Glomerular visceral epithelial cell (primary cell): ENCODE measurements at regions not wholly inside any gene's neighbourhood (a gene's known extent, or its start where the extent isn't known, plus 50 kb on each side); places are given as distances from the start of the nearest gene placed in this dataset.

Experiments used
- DNase-seq: peaks from one replicate; pipeline ENCODE4 v3.0.0-alpha.2; 2016; ENCODE audit errors: extremely low spot score

DNA sequence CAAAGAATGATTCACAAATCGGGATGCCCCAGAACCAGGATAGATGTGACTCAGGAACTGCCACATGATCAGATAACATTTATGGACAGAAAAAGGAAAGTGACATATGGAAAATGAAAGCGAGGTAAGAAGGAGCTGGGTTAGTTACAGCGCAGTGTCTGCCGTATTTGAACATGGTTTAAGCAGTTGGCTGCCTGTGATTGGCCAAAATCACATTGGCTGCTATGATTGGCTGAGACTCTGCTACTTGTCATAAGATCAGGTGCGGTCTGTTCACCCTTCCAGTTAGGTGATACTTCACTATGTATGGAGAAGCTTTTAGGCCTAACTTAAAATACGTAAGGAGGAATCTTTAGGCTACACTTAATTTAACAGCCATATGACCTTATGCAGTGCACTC is 322.7 kb upstream of the HAND2 start:
- DNase-seq, result no peak

DNA sequence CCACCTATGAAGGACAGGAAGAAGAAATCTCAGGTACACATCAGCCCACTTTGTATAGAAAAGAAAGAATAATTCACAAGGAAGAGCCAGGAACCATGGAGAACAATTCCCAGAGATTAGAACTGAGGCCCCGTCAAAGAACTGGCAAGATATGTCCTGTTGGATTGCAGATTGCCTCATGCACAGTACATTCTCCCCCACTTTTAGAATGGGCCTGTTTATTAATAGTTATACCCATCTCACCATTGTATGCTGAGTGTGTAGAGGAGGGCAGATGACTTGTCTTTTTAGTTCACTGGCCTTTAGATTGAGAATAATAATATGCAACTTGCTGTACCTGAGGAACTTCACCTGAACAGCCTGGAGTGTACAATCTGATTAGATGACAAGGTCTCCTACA is 315.6 kb upstream of the HAND2 start:
- DNase-seq, result no peak

DNA sequence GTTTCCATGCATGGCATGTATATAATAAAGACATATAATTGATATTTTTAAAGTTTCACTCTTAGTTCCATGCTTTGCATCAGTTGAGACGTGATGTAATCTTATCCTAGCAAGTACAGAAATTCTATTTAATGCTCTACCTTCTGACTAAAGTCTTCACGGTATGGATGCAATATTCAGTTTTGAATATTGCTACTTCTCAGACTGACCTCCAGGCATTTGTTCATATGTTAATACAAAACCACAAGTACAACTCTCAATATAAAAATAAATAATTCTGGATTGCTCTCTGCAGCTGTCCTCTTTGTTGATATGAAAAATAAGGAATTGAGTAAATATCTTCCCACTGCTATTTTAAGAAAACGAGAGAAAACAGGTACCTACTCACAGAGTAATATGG is 309.8 kb upstream of the HAND2 start:
- no peak for DNase-seq

DNA sequence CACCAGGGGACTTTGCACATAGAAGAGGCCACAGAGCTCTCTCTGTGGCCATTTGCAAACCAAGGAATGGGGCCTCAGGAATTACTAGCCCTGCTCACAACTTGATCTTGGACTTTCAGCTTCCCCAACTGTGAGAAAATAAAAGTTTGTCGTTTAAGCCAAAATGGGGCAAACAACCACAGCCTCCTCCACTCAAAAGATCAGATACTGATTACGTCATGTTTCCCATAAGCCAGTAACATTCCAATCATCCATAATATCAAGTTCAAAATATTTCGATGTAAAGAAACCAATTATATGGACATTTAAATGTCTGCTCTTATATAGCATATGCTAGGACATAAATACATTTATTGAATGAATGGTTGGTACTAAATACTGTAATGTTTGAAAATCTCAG is 307.5 kb upstream of the HAND2 start:
- no peak for DNase-seq

DNA sequence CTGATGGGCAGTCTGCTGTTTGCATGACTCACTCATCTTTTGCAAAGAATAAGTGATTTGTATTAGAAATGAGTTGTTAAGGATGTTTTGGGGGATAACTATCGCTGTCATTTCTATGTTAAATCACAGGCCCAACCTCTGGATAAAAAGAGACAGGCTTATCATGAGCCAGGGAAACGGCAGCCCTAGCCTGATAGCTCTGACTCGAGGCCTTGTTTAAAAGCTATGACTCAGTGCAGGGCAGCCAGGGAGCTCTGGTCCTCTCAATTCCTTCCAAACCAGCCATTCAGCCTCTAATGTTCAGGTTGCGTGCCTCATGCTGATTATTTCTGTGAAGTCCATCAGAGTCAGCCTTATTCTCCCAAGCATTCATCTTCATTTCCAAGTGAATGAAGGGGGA is 305.9 kb upstream of the HAND2 start:
- DNase-seq, result peak; percentile 13

DNA sequence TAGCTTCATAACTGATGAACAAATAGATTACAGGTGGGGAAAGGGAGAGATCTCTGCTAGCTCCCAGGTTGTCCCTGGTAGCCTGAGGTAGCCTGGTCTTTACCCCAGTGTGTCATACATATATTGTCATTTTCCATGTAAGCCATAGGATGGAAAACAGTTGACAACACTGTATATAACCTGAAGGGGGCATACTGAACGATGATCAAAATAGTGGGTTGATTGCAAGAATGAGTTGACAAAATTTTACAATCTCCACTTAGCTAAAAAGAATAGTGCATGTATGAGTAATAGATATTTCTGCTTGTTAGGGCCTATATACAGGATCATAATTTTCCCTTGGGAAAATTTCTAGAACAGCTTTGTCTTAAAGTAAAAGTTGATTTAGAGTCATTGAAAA is 304.1 kb upstream of the HAND2 start:
- no peak for DNase-seq

DNA sequence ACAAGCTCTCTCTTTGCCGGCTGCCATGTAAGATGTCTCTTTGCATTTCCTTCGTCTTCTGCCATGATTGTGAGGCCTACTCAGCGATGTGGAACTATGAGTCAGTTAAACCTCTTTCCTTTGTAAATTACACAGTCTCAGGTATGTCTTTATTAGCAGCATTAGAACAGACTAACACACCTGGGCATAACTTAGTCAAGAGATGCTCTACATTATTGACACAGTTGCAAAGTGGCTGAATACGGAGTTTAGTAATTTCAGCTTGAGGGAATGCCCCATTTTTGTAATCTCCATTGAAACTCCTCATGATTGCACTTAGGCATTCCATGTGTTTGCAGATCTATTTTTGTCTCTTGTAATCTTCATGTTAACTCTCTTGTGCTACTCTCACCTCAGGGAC is 299.5 kb upstream of the HAND2 start:
- no peak for DNase-seq

DNA sequence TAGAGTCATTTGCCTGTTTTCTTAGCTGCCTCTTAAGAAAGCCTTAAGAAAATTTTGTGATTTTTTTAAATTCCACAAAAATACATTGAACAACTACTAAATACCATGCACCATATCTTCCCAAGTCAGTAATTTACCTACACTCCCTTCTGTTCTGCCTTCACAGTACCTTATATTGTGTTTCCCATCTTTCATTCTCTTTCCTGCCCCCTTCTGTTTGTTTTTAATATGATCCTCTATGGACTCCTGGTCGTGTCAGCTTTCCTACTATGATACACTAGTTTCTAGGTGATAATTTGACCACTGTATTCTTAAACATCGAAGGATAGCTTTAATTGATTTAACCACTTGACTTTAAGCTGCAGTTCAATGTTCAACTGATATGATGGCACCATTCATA is 297.7 kb upstream of the HAND2 start:
- no peak for DNase-seq

DNA sequence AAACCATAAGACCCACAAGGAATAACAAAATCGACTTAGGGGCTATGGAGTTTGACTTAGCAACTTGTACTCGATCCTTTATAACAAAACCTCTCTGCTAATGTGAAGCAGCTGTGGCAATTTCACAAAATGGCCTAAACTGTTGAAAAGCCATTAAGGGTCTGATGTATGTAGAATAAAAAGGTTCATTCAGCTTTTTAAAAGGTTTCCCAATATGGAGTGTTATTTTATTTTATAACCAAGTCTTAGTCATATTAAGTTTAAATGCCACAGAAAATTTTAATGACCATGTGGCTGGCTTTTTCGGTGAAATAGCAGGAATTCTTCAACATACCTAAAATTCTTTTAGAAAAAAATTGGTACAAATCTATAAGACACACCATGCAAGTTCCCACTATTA is 291.8 kb upstream of the HAND2 start:
- no peak for DNase-seq

DNA sequence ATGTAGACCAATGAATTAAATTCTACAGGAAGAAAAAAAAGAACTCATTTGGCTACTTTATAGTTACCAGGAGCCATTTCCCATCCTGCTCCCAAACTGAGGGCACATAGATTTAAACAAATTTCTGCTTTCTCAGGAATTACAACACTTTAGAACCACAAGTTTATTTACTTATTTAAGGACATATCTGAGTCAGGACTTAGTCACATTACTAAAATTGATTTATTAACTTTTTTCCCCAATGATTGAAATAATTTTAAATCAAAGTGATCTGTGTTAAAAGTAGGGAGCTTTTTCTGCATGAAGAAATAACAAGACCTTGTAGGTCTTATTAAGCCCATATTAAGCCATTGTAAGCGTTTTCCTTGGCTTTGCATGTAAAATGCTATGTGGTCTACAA is 291.0 kb upstream of the HAND2 start:
- DNase-seq, result no peak

DNA sequence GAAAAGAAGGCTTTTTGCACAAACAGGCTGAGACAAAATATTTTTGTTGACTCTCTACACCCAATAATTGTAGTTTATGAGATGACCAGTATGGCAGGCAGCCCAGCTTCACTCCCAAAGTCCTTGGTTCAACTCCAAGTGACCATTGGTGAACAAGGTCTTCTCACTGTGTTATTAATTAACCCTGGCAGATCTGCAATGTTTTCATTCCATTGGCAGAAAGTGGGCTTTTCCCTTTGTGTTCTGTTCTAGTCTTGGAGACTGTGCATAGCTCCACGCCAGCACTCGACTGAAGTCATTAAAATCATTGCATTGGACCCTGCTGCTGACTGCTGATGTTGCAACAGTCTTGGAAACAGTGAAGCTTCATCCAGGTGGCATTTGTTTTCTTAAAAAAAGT is 277.3 kb upstream of the HAND2 start:
- no peak for DNase-seq

DNA sequence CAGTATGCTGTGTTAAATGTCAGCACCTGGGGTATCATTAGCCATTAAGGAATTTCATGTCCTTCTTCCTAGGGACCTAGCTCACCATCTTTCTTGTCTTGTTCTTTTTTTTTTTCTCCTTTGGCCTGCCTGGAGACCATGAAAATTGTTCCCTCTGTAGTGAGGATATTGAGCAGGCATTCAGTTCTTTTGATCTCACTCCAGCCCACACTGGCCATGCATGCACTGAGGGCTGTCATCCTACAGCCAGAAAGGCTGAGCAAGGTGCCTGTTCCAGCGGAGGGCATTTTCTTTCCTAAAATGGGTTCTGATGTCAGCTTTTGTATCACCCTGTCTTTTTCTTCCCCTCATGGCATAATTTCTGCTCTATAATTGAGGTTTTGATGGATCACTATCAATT is 275.9 kb upstream of the HAND2 start:
- no peak for DNase-seq

DNA sequence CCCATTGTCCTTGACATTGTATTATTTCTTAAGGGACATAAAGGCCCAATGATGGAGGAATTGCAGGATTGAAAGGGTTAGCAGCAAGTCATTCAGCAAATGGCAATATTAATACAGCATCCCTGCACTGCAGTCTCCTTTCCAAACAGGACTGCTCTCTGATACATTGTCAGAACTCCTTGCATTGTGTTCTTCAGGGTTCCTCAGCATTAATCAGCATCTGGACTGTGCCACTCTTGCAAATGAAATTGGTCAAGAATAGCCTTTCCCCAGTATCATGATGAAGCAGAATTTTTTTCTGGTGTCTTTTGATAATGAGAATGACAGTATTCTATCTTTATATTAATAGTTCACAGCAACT is 272.6 kb upstream of the HAND2 start:
- no peak for DNase-seq

DNA sequence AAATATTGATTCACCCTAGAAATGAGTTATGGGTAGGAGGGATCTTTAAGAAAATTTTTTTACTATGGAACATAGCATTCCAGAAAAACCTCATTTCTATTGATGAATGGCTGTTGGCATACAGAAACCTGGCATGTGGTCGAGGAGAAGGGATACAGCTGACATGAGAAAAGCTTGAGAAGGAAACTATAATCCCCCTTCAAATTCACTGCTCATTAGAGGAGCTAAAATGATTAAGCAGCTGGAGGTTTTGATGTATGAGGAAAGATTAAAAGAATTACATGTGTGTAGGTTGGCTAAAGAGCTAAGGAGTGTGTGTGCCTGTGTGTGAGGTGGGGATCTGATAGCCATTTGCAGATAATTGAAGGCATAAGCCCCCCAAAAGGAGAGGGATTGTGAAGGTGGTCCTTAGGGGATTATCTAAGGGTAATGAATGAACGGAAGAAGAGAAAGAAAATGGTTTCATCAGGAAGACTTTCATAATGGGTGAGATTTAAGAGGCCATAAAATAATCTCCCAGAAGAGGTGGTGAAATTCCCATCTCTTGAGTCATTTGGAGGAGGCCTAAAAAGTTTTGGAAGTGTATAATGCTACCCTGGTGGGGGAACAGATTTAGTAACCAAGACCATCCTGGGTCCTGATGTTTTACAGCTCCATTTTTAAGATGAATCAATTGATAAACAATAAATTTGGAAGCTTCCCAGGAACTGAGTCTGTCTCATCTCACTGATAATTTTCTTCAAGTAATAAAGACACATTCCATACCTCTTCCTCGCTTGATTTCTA is 272.0 kb upstream of the HAND2 start:
- no peak for DNase-seq

DNA sequence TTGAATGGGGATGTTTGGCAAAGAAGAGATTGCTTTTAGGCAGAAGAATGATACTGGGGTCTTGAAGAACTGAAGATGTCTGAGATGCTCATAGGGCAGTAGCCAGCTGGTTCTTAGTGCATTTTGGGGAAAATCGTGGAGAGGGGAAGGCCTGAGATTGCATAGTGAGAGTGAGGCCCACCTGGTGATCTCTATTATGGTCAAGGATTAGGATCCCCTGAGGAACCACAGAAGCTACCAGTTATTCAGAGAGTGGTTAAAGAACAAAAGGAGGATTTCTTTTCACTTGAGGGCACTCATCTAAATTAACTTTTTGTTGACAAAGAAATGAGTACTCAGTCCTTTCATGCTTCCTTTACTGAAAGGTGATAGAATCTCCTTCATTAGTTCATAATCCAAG is 271.3 kb upstream of the HAND2 start:
- no peak for DNase-seq

DNA sequence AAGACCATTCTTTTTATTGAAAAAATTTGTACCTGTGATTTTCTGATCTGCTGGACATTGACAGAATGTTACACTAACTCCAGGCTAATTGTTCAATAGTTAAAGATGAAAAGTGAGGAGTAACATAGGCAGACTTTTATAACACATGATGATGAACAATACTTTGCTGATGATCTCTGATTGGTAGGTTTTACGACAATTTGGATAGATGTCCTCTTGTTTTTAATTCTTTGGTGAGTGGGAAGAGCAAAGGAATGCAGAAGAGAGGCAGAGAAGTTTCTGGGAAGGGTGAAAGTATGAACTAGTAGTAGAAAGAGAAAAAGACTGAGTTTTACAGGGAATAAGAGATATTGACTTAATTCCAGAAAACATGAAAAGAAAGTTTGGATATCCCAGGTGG is 267.3 kb upstream of the HAND2 start:
- no peak for DNase-seq

DNA sequence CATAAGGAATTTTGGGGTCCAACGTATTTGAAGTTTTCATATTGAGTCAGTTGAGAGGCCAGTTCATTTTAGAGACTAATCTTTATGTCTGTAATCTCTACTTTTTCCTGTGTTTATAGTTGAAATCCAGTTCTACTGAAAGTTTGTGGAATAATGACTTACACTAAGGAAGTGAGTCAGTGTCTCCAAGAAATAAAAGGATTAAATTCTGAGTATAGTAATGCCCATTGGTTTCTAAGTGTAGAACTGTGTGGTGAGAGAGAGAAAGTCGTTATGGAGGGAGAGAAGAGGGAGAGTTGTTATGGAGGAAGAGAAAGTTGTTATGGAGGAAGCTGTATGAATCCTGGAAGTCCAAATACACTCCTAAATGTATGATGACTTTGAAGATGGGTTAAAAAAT is 264.6 kb upstream of the HAND2 start:
- DNase-seq, result no peak

DNA sequence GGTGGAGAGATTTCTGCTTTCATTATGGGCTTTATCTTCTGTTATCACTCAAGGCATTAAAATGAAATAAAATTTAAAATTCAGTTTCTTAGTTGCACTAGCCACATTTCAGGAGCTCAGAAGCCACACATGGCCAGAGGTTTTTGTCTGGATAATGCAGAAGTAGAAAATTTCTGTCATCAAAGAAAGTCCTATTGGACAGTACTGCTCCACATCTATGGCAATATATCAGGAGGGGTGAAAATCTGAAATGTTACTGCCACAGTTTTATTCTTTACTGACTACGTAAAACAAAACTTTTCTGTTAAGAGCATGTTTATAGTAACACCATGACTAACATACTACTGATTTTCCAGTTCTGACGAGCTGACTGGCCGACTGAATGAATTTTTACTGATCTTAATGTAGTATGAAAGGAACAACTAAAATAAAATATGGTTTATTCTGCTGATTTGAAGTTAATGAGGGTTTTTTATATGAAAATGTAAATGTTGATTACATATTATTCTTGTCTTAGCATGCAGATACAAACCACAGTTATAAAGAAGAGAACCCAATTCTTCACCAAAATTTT is 264.0 kb upstream of the HAND2 start:
- no peak for DNase-seq

DNA sequence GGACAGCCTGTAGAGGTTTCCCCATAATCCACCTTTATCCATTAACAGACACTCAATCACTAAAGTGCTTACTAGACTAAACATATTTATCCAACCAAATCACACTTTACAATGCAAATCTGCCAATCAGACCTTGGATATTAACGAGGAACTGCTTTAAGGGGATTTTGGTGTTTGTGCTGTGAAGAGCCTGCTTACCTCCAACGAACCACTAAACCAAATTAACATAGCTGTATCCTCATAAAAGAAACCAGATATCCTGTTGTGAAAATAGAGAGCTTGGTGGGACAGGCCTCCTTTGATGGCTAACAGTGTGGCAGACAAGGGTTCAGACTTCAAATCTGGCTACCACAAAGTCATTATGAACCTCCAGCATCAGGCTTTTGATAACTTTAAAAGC is 252.6 kb upstream of the HAND2 start:
- no peak for DNase-seq

DNA sequence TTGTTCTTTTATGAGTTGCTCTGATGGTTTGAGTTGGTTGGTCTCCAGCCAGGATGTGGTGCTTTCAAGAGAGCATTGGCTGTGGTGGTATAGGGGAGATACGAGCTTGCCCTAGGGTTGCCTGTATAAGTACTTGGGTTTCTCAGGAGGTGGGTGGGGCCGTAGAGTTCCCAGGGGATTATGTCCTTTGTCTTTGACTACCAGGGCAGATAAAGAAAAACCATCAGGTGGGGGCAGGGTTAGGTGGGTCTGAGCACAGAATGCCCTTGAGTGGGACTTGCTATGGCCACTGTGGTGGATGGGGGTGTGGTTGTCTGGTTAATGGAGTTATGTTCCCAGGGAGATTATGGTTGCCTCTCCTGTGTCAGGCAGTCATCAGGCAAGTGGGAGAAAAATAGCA is 247.9 kb upstream of the HAND2 start:
- no peak for DNase-seq

DNA sequence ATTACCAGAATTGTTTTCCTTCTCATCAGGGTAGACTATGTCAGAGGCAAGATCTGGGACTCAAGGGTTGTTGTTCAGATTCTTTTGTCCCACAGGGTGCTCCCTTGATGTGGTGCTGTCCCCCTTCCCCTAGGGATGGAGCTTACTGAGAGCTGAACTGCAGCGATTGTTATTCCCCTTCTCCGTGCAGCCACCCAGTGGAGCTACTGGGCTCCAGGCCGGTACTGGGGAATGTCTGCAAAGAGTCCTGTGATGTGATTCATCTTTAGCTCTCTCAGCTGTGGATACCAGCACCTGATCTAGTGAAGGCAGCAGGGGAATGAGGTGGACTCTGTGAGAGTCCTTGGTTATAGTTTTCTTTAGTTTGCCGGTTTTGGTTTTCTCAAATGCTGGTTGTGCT is 247.4 kb upstream of the HAND2 start:
- no peak for DNase-seq

DNA sequence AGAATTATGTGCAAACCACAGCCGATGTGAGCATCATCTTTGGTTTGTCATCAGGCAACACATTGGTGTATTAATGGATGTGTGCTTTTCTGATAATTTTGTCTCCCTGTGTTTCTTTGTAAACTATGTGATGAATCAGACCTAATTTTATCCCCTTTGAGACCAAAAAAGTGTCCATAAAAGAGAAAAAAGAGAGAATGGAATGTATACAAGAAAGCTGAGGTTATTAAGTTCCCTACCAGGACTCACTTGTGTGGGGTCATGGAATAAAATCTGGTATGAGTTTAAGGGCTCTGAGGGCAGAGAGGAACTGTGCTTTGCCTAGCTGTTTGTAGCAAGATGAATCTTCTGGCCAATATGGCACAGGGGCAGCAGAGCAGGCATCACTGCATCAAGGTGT is 239.5 kb upstream of the HAND2 start:
- no peak for DNase-seq

DNA sequence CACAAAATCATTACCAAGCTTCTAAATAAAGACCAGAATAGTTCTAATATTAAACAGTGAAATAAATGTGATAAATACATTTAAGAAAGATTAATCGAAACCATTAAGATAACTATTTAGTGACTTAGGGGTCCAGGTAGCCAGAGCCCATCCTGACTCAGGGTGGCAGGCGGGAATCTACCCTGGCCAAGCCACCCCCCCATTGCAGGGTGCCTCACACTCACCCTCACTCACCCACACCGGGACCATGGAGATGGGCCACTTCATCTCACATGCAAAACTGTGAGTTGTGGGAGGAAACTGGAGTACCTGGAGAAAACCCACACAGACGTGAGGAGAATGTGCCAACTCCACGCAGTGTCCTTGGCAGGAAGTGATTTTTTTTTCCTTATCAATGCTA is 237.6 kb upstream of the HAND2 start:
- no peak for DNase-seq

DNA sequence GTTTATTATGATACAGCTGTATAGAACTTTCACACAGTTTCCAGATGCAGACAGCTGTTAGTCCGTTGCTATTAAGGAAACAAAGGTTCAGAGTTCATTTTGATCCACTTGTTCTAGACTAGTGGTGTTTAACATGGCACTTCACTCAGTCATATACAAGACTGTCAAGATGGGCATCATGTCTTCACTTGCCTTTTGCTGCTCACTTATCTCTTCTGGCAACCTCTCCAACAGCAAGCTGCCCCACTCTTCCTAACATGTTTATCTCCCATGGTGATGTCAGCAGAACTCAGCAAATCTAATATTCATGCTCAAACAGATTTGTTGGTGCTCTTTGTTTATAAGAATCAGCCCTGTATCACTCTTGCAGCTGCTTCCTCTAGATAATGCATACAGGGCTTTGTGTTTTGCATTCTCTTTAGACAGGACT is 236.2 kb upstream of the HAND2 start:
- no peak for DNase-seq
